ENCODE measurements at regions not wholly inside any gene's neighbourhood (a gene's known extent, or its start where the extent isn't known, plus 50 kb on each side); places are given as distances from the start of the nearest gene placed in this dataset.

- DNase-seq (ENCODE audit: low read depth): no peak
Observed at GRCh38 chr15:72965671-72966070, 86.6 kb upstream of the NEO1 start.

GRCh38 chr15:72964542-72964941 is 87.7 kb upstream of the NEO1 start:
- DNase-seq (ENCODE audit: low read depth): no peak

- no peak for DNase-seq (ENCODE audit: low read depth)
Observed at GRCh38 chr15:72964135-72964534, 88.1 kb upstream of the NEO1 start.

- DNase-seq (ENCODE audit: low read depth): no peak
Observed at GRCh38 chr15:72962054-72962702, 90.1 kb upstream of the NEO1 start.

- DNase-seq (ENCODE audit: low read depth): no peak
Observed at GRCh38 chr15:72961346-72961745, 90.9 kb upstream of the NEO1 start.

- DNase-seq (ENCODE audit: low read depth): no peak
Observed at GRCh38 chr15:72958634-72959033, 93.6 kb upstream of the NEO1 start.

GRCh38 chr15:72953306-72953705 is 99.0 kb upstream of the NEO1 start:
- DNase-seq (ENCODE audit: low read depth): no peak

- DNase-seq (ENCODE audit: low read depth): no peak
Observed at GRCh38 chr15:72952151-72952550, 100.1 kb upstream of the NEO1 start.

GRCh38 chr15:72948662-72949061 is 103.6 kb upstream of the NEO1 start:
- DNase-seq (ENCODE audit: low read depth): no peak

GRCh38 chr15:72947709-72948108 is 104.6 kb upstream of the NEO1 start:
- DNase-seq (ENCODE audit: low read depth): no peak

GRCh38 chr15:72944565-72944964 is 107.7 kb upstream of the NEO1 start:
- no peak for DNase-seq (ENCODE audit: low read depth)

GRCh38 chr15:72940229-72940622 is 112.0 kb upstream of the NEO1 start:
- no peak for DNase-seq (ENCODE audit: low read depth)

GRCh38 chr15:72939514-72940228 is 112.6 kb upstream of the NEO1 start:
- DNase-seq (ENCODE audit: low read depth): no peak

GRCh38 chr15:72936691-72937679 is 115.3 kb upstream of the NEO1 start:
- DNase-seq (ENCODE audit: low read depth): no peak

GRCh38 chr15:72936237-72936636 is 116.0 kb upstream of the NEO1 start:
- no peak for DNase-seq (ENCODE audit: low read depth)

- DNase-seq (ENCODE audit: low read depth): no peak
Observed at GRCh38 chr15:72935521-72935920, 116.7 kb upstream of the NEO1 start.

GRCh38 chr15:72934921-72935320 is 117.3 kb upstream of the NEO1 start:
- DNase-seq (ENCODE audit: low read depth): no peak

GRCh38 chr15:72933976-72934375 is 118.3 kb upstream of the NEO1 start:
- peak; percentile 36 for DNase-seq (ENCODE audit: low read depth)

GRCh38 chr15:72932472-72932871 is 119.8 kb upstream of the NEO1 start:
- no peak for DNase-seq (ENCODE audit: low read depth)

GRCh38 chr15:72927451-72927850 is 124.8 kb upstream of the NEO1 start:
- DNase-seq (ENCODE audit: low read depth): no peak

GRCh38 chr15:72925661-72926060 is 126.6 kb upstream of the NEO1 start:
- DNase-seq (ENCODE audit: low read depth): no peak

- no peak for DNase-seq (ENCODE audit: low read depth)
Observed at GRCh38 chr15:72923289-72923688, 129.0 kb upstream of the NEO1 start.

GRCh38 chr15:72920551-72920950 is 131.7 kb upstream of the NEO1 start:
- DNase-seq (ENCODE audit: low read depth): no peak

Measured in HS-27A (cell line).